ENCODE measurements at regions not wholly inside any gene's neighbourhood (a gene's known extent, or its start where the extent isn't known, plus 50 kb on each side); places are given as distances from the start of the nearest gene placed in this dataset.

DNA sequence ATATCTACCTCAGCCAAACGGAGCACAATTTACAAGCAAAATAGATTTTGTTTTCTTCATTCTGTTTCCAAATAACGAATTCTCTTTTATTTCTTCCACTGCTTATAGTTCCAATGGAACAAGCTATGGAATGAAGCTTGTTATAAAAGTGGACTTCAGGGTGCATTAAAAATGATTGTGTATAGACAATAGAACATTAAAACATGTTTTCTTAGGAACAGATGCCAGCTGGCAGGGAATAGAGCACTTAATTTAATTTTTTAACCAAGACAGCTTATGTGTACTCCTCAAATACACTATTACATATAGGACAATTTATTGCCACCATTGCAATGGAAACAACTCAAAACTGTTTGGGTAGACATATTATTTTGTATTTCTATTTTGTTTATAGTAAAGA lies 860.1 kb upstream of the TYRP1 start:
- Mint-ChIP-seq H3K9me3 (peaks cover 2 to 6% (median 4%) of the 10 kb centered on the region in 3 donors), H3K27me3 (no peaks in the 10 kb centered on the region), H3K4me3 (no peak overlapping the region), H3K27ac (no peak overlapping the region), H3K36me3 (no peaks in the 10 kb centered on the region), H3K4me1 (no peaks in the 10 kb centered on the region)

DNA sequence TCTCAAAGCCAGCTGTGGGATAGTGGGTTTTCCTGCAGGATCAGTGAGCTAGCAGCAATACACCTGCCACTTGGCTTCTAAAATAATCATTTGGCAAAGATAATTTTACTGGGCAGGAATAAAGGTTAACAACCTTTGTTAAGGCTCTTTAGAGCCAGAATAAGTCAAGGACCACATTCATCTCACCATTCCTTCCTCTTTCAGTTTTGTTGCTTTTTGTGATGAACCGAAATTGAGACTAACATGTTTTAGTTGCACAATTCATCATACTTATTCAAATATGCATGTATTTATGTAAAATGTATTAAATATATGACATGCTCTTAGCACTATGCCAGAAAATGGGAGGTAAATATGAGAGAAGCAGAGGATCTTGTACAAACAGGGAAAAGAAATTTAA lies 824.4 kb upstream of the TYRP1 start:
- Mint-ChIP-seq H3K36me3 (no peaks in the 10 kb centered on the region), H3K9me3 (peaks cover 0 to 5% (median 0%) of the 10 kb centered on the region in 3 donors), H3K27me3 (no peaks in the 10 kb centered on the region), H3K4me3 (no peak overlapping the region), H3K27ac (no peak overlapping the region), H3K4me1 (no peaks in the 10 kb centered on the region)

DNA sequence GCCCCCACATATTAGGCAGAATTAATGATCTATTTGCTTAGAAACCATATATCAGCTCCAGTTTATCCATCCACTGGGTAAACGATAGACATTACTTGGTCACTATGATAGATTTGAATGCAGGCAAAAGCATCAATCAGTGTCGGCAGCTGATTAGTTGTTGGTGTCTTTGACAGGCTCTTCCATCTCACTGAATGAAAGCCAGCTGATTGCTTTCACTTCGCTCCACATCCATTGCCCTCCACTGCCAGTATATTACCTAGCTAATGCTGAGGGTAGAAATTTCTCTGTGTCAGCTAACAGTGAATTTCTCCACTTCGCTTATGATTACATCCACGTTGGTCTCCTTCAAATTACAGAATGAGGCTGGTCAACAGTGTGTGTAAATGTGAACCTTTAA lies 821.3 kb upstream of the TYRP1 start:
- H3K4me1 Mint-ChIP-seq, result no peaks in the 10 kb centered on the region
- H3K36me3 Mint-ChIP-seq, result no peaks in the 10 kb centered on the region
- H3K27me3 Mint-ChIP-seq, result no peaks in the 10 kb centered on the region
- peaks cover 0 to 5% (median 0%) of the 10 kb centered on the region in 3 donors for H3K9me3 Mint-ChIP-seq
- no peak overlapping the region for H3K4me3 Mint-ChIP-seq
- no peak overlapping the region for H3K27ac Mint-ChIP-seq

DNA sequence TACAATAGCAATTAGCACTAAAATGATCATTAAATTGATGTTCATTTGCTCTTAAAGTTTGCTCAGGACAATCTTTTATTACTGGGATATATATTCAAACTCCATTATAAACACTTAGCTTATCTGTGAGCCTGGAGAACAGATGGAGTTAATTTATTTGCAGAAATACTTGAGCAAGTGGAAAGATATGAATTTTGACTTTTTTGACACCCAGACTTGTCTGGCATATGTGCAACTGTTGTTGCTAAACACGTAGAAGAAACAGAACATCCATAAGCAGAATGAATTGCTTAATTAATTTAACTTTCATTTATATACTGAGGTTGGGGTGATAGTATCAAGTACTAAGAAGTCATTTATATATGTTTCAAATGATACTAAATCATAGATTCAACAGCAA lies 820.7 kb upstream of the TYRP1 start:
- H3K4me1 Mint-ChIP-seq, result no peaks in the 10 kb centered on the region
- no peaks in the 10 kb centered on the region for H3K27me3 Mint-ChIP-seq
- H3K4me3 Mint-ChIP-seq, result no peak overlapping the region
- H3K36me3 Mint-ChIP-seq, result no peaks in the 10 kb centered on the region
- H3K27ac Mint-ChIP-seq, result no peak overlapping the region
- H3K9me3 Mint-ChIP-seq, result peaks cover 0 to 5% (median 0%) of the 10 kb centered on the region in 3 donors

DNA sequence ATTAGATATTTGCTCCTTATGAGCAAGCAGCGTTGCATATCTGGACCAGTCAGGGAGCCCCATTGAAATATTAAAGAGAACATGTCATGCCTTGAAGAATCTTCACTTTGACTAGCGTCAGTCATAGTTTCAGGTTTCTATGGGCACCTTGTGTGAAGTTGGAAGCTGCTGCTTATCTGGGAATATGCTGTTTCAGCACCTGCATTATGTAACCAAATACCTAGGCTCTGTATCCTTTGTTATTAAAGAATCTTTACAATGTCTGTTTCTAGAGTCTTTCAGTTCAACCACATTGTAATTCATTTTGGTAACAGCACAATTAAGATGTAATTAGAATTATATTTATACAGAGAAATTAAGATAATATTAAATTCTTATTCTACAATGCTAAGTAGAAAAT lies 818.8 kb upstream of the TYRP1 start:
- H3K27me3 Mint-ChIP-seq, result no peaks in the 10 kb centered on the region
- no peak overlapping the region for H3K4me3 Mint-ChIP-seq
- no peaks in the 10 kb centered on the region for H3K36me3 Mint-ChIP-seq
- peaks cover 0 to 5% (median 0%) of the 10 kb centered on the region in 3 donors for H3K9me3 Mint-ChIP-seq
- H3K27ac Mint-ChIP-seq, result no peak overlapping the region
- no peaks in the 10 kb centered on the region for H3K4me1 Mint-ChIP-seq

GRCh38 chr9:11892401-11892800 lies 800.8 kb upstream of the TYRP1 start:
- Mint-ChIP-seq H3K36me3 (no peaks in the 10 kb centered on the region), H3K27ac (no peak overlapping the region), H3K4me1 (no peaks in the 10 kb centered on the region), H3K4me3 (no peak overlapping the region), H3K27me3 (no peaks in the 10 kb centered on the region), H3K9me3 (peaks cover 2 to 15% (median 6%) of the 10 kb centered on the region in 3 donors)

- Mint-ChIP-seq H3K27me3 (no peaks in the 10 kb centered on the region), H3K27ac (no peak overlapping the region), H3K4me3 (no peak overlapping the region), H3K9me3 (peaks cover 2 to 15% (median 2%) of the 10 kb centered on the region in 3 donors), H3K4me1 (no peaks in the 10 kb centered on the region), H3K36me3 (no peaks in the 10 kb centered on the region)
Measured at GRCh38 chr9:11893331-11893730, 799.9 kb upstream of the TYRP1 start.

- Mint-ChIP-seq H3K27ac (no peak overlapping the region), H3K9me3 (peaks cover 2 to 15% (median 2%) of the 10 kb centered on the region in 3 donors), H3K4me3 (peak overlapping the region in 1 of 4 donors; percentile 63), H3K4me1 (no peaks in the 10 kb centered on the region), H3K27me3 (no peaks in the 10 kb centered on the region), H3K36me3 (no peaks in the 10 kb centered on the region)
Measured at GRCh38 chr9:11894136-11894535, 799.0 kb upstream of the TYRP1 start.

DNA sequence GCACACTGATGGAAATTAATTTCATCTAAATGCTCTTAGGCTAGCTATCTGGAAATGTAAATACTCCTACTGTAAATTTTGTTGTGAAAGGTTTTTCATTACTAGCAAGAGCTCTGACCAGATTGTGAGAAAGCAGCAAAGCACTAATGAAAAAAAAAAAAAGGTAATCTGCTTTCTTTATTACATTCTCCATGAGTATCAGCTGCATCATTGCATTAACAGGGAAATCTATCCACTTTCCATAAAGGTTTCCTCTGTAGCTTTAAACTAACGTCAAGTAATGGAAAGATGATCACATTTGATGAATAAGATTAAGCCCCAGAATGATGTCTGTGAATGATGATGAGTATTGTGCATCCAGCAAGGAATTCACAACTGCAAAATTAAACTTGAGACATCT lies 790.6 kb upstream of the TYRP1 start:
- H3K27ac Mint-ChIP-seq, result no peak overlapping the region

DNA sequence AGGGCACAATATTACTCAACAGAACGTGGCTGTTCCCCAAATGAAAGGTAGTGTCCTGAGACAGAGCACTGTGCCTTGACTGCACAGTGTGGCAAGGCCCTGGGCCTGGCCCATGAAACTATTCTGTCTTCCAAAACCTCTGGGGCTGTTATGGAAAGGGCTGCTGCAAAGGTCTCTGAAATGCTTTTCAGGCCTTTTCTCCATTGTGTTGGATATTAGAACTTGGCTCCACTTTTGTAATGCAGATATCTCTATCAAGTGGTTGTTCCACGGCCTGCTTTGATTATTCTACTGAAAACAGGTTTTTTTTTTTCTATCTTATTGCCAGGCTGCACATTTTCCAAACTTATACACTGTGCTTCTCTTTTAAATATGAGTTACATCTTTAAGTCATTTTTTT lies 777.5 kb upstream of the TYRP1 start:
- Mint-ChIP-seq H3K27ac (no peak overlapping the region), H3K27me3 (no peaks in the 10 kb centered on the region), H3K4me1 (no peaks in the 10 kb centered on the region), H3K4me3 (no peak overlapping the region), H3K9me3 (peaks cover 5 to 11% (median 5%) of the 10 kb centered on the region in 3 donors), H3K36me3 (no peaks in the 10 kb centered on the region)

More for the DNA sequence above, 790.6 kb upstream of the TYRP1 start:
- no peaks in the 10 kb centered on the region for H3K27me3 Mint-ChIP-seq
- no peaks in the 10 kb centered on the region for H3K4me1 Mint-ChIP-seq
- H3K4me3 Mint-ChIP-seq, result no peak overlapping the region
- H3K36me3 Mint-ChIP-seq, result no peaks in the 10 kb centered on the region
- H3K9me3 Mint-ChIP-seq, result peaks cover 0 to 6% (median 4%) of the 10 kb centered on the region in 3 donors

DNA sequence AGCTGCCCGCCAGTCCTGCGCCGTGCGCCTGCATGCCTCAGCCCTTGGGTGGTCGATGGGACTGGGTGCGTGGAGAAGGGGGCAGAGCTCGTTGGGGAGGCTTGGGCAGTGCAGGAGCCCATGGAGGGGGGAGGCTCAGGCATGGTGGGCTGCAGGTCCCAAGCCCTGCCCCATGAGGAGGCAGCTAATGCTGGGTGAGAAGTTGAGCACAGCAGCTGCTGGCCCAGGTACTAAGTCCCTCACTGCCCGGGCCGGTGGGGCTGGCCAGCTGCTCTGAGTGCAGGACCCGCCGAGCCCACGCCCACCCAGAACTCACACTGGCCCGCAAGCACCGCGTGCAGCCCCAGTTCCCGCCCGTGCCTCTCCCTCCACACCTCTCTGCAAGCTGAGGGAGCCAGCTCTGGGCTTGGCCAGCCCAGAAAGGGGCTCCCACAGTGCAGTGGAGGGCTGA lies 764.3 kb upstream of the TYRP1 start:
- Mint-ChIP-seq H3K9me3 (peaks cover 0 to 6% (median 0%) of the 10 kb centered on the region in 3 donors), H3K36me3 (peaks cover 1% of the 10 kb centered on the region), H3K27ac (no peak overlapping the region), H3K27me3 (no peaks in the 10 kb centered on the region), H3K4me1 (no peaks in the 10 kb centered on the region), H3K4me3 (no peak overlapping the region)

DNA sequence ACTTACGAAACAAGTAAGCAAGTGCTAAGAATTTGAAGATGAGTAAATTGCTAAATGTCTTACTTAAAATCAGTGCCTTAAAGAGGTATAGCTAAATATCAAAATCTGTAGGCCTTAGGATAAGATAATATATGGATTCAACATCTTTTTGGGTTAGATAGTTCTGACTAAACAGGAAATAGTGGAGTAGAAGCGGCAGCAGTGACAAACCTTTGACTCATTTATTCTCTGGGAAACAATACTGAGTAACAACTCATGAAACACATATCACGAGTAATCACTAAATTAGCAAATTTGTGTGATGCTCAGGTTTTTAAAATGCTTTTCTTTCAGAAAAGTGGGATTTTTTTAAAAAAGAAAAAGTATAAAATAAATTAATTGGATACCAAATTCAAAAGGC lies 762.1 kb upstream of the TYRP1 start:
- peaks cover 1% of the 10 kb centered on the region for H3K36me3 Mint-ChIP-seq
- no peak overlapping the region for H3K27ac Mint-ChIP-seq
- no peak overlapping the region for H3K4me3 Mint-ChIP-seq
- peaks cover 0 to 6% (median 3%) of the 10 kb centered on the region in 3 donors for H3K9me3 Mint-ChIP-seq
- no peaks in the 10 kb centered on the region for H3K4me1 Mint-ChIP-seq
- no peaks in the 10 kb centered on the region for H3K27me3 Mint-ChIP-seq

DNA sequence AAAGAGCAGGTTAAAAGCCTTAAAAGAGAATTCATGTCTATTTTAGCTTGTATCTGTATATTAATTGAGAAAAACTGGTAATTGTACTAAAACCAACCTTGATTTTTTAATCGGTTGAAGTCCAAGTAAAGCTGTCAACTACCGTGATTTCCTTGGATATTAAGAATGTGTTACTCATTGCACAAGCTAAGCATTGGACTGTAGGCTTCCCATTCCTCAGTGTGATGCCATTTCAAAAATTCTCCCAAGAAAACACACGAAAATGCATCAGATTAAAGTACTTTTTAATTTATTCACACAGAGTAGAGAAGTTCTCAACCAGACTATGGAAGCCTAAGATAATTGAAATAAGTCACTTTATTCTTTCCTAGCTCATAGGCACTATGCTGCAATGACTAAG lies 761.4 kb upstream of the TYRP1 start:
- Mint-ChIP-seq H3K27ac (no peak overlapping the region), H3K9me3 (peaks cover 0 to 11% (median 6%) of the 10 kb centered on the region in 3 donors), H3K36me3 (peaks cover 1% of the 10 kb centered on the region), H3K4me1 (no peaks in the 10 kb centered on the region), H3K27me3 (no peaks in the 10 kb centered on the region), H3K4me3 (no peak overlapping the region)

- Mint-ChIP-seq H3K4me1 (no peaks in the 10 kb centered on the region), H3K4me3 (no peak overlapping the region), H3K9me3 (peaks cover 2 to 6% (median 5%) of the 10 kb centered on the region in 3 donors), H3K27ac (no peak overlapping the region), H3K27me3 (no peaks in the 10 kb centered on the region), H3K36me3 (peaks cover 1% of the 10 kb centered on the region)
Measured at GRCh38 chr9:11933926-11934325, 759.3 kb upstream of the TYRP1 start.

DNA sequence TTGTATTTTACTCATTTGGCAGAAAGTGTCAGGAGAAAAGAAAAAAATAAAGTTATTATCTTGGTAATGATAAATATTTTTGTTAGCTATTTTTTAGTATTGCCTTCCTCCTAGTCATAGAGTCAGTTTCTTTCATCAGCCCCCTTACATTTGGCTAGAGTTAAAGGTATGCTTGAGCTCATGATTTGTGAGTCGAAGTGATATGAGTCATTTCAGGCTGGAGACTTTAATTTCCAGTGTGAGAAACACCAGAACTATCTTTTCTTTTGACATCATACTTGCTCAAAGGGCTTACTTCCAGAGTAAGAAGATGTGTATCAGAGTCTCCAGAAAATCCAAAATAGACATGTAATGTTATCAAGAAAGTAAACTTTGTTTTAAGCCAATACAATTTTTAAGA lies 746.7 kb upstream of the TYRP1 start:
- H3K4me1 Mint-ChIP-seq, result no peaks in the 10 kb centered on the region
- H3K4me3 Mint-ChIP-seq, result no peak overlapping the region
- peaks cover 0 to 27% (median 0%) of the 10 kb centered on the region in 3 donors for H3K9me3 Mint-ChIP-seq
- no peak overlapping the region for H3K27ac Mint-ChIP-seq
- no peaks in the 10 kb centered on the region for H3K27me3 Mint-ChIP-seq
- no peaks in the 10 kb centered on the region for H3K36me3 Mint-ChIP-seq

GRCh38 chr9:11962327-11962726 lies 730.9 kb upstream of the TYRP1 start:
- peaks cover 2 to 9% (median 3%) of the 10 kb centered on the region in 3 donors for H3K9me3 Mint-ChIP-seq
- H3K4me3 Mint-ChIP-seq, result no peak overlapping the region

GRCh38 chr9:11966786-11967185 lies 726.4 kb upstream of the TYRP1 start:
- H3K36me3 Mint-ChIP-seq, result no peaks in the 10 kb centered on the region
- no peak overlapping the region for H3K4me3 Mint-ChIP-seq
- H3K27me3 Mint-ChIP-seq, result no peaks in the 10 kb centered on the region

More at GRCh38 chr9:11962327-11962726, 730.9 kb upstream of the TYRP1 start:
- no peaks in the 10 kb centered on the region for H3K4me1 Mint-ChIP-seq
- H3K27me3 Mint-ChIP-seq, result no peaks in the 10 kb centered on the region
- no peak overlapping the region for H3K27ac Mint-ChIP-seq
- H3K36me3 Mint-ChIP-seq, result no peaks in the 10 kb centered on the region

More at GRCh38 chr9:11966786-11967185, 726.4 kb upstream of the TYRP1 start:
- H3K4me1 Mint-ChIP-seq, result no peaks in the 10 kb centered on the region
- H3K9me3 Mint-ChIP-seq, result peaks cover 0 to 16% (median 0%) of the 10 kb centered on the region in 3 donors
- H3K27ac Mint-ChIP-seq, result no peak overlapping the region
